ENCODE measurements at regions not wholly inside any gene's neighbourhood (a gene's known extent, or its start where the extent isn't known, plus 50 kb on each side); places are given as distances from the start of the nearest gene placed in this dataset.

DNA sequence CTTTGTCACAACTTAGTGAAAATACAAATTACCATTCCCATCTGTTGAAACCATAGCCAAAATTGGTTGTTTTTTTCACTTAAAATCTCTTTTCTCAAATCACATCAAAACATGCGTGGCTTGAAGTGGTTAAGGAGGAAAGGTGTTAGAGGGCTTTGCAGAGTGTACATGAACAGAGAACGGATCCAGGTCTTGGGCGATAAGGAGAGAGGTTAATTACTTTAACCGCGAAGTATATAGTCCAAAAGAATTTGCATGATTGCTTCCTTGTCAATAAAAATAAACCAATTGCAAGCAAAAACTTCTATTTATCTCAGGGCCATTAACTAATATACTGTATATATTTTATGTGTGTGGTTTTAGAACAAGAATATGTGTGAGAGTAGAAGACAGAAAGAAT, 813.9 kb upstream of the SORCS1 start:
- TF ChIP-seq RFX5 (IDR thresholded peaks at IDR 0.05) = no peak
- TF ChIP-seq, protein P1, sequence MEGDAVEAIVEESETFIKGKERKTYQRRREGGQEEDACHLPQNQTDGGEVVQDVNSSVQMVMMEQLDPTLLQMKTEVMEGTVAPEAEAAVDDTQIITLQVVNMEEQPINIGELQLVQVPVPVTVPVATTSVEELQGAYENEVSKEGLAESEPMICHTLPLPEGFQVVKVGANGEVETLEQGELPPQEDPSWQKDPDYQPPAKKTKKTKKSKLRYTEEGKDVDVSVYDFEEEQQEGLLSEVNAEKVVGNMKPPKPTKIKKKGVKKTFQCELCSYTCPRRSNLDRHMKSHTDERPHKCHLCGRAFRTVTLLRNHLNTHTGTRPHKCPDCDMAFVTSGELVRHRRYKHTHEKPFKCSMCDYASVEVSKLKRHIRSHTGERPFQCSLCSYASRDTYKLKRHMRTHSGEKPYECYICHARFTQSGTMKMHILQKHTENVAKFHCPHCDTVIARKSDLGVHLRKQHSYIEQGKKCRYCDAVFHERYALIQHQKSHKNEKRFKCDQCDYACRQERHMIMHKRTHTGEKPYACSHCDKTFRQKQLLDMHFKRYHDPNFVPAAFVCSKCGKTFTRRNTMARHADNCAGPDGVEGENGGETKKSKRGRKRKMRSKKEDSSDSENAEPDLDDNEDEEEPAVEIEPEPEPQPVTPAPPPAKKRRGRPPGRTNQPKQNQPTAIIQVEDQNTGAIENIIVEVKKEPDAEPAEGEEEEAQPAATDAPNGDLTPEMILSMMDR (IDR thresholded peaks at IDR 0.05) = no peak
- TF ChIP-seq POLR2A (IDR thresholded peaks at IDR 0.05; ENCODE audit: low read length) = no peak
- no peak for TF ChIP-seq SMC3 (IDR thresholded peaks at IDR 0.05)
- TF ChIP-seq CHD2 (IDR thresholded peaks at IDR 0.05; ENCODE audit: low read length, partially characterized antibody) = no peak
- TF ChIP-seq, protein P2, sequence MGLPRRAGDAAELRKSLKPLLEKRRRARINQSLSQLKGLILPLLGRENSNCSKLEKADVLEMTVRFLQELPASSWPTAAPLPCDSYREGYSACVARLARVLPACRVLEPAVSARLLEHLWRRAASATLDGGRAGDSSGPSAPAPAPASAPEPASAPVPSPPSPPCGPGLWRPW (IDR thresholded peaks at IDR 0.05) = no peak
- no peak for TF ChIP-seq BHLHE40 (IDR thresholded peaks at IDR 0.05; ENCODE audit: low read depth, low read length)
